HepG2 (cell line): ENCODE measurements at regions not wholly inside any gene's neighbourhood (a gene's known extent, or its start where the extent isn't known, plus 50 kb on each side); places are given as distances from the start of the nearest gene placed in this dataset.

Experiments used
- ATAC-seq: fragments of 200-7000 bp; cut with Tn5 transposase; 3 replicates; pipeline ENCODE4 v1.9.1; 2020; ENCODE audit warnings: mild to moderate bottlenecking, moderate library complexity
- BruUV-seq: library from RNA; stranded (reverse); fragments of 400-500 nt; replicated peaks from 2 replicates; lab custom pipeline; 2021; lab: Mats Ljungman, UMichigan
- CTCF ChIA-PET: fragments of 300-600 bp; formaldehyde crosslinking; extraction: SDS; loops from one replicate; lab custom pipeline; 2021; ENCODE audit warnings: low total read pairs, inconsistent platforms, low intra/inter-chr PET ratio; lab: Yijun Ruan, JAX
- POLR2A ChIA-PET: fragments of 350-600 bp; sonication (Branson Sonifier 250); formaldehyde crosslinking; loops from one replicate; lab custom pipeline; 2020; ENCODE audit warnings: antibody characterized with exemption, inconsistent platforms; lab: Yijun Ruan, JAX
- DNase-seq: peaks from one replicate; pipeline ENCODE4 v3.0.0-alpha.2; 2015; ENCODE audit warnings: low spot score
- FAIRE-seq: peaks from 3 replicates; lab custom pipeline; 2011; peaks lifted over from hg19 to GRCh38; lab: Jason Lieb, UNC
- H2AFZ ChIP-seq: one replicate; pipeline ENCODE4 v1.6.1; 2011; ENCODE audit warnings: low read length, inconsistent platforms
- H3K27ac ChIP-seq: fragments of 300-600 bp; 3 replicates; pipeline ENCODE4 v1.8.0; 2011; ENCODE audit warnings: mixed run types, mild to moderate bottlenecking, mixed read lengths, low read length, inconsistent platforms; ENCODE audit not compliant: insufficient read depth; ENCODE audit errors: extremely low read length
- H3K27me3 ChIP-seq, 2 experiments: fragments of 200-600 bp in 1 of 2; 2 replicates in 1 of 2; 3 replicates in 1 of 2; pipeline versions ENCODE4 v1.6.0 to v1.8.0; 2011; ENCODE audit warnings: low read length in 2 of 2, mild to moderate bottlenecking in 2 of 2, moderate library complexity in 2 of 2, inconsistent platforms in 1 of 2; ENCODE audit not compliant: insufficient read depth in 2 of 2, control insufficient read depth in 1 of 2
- H3K36me3 ChIP-seq, 2 experiments: fragments of 200-600 bp in 1 of 2; replicated peaks in 1 of 2; 2 replicates in 1 of 2; 3 replicates in 1 of 2; pipeline versions ENCODE4 v1.5.1 to v1.8.0; 2011; ENCODE audit warnings: low read length in 2 of 2, inconsistent platforms in 1 of 2; ENCODE audit not compliant: insufficient read depth in 2 of 2, control insufficient read depth in 1 of 2
- H3K4me1 ChIP-seq: 2 replicates; pipeline ENCODE4 v1.5.1; 2012; ENCODE audit warnings: low read length, inconsistent platforms; ENCODE audit not compliant: insufficient read depth
- H3K4me2 ChIP-seq: 2 replicates; pipeline ENCODE4 v1.6.0; 2011; ENCODE audit warnings: low read depth, low read length, inconsistent platforms
- H3K4me3 ChIP-seq, 3 experiments: fragments of 200-600 bp in 1 of 3; sonication (generic), shearing (Covaris generic) in 1 of 3; replicated peaks in 1 of 3; 2 replicates each; pipeline ENCODE4 v1.5.1; 2011 to 2016; ENCODE audit warnings: low read length in 3 of 3, inconsistent platforms in 2 of 3, low read depth in 2 of 3, mild to moderate bottlenecking in 2 of 3, control low read depth in 1 of 3, mixed read lengths in 1 of 3; ENCODE audit not compliant: insufficient read depth in 1 of 3
- H3K79me2 ChIP-seq: one replicate; pipeline ENCODE4 v1.6.1; 2011; ENCODE audit warnings: low read length, inconsistent platforms; ENCODE audit not compliant: insufficient read depth
- H3K9ac ChIP-seq: 2 replicates; pipeline ENCODE4 v1.6.0; 2011; ENCODE audit warnings: mild to moderate bottlenecking, low read depth, low read length, inconsistent platforms; ENCODE audit not compliant: insufficient read depth
- H3K9me3 ChIP-seq: 2 replicates; pipeline ENCODE4 v1.5.1; 2012; ENCODE audit warnings: mild to moderate bottlenecking, low read length
- H4K20me1 ChIP-seq: 2 replicates; pipeline ENCODE4 v1.6.0; 2011; ENCODE audit warnings: inconsistent platforms, mild to moderate bottlenecking, low read length, moderate library complexity; ENCODE audit not compliant: insufficient read depth
- JDP2 ChIP-seq: sonication (generic); formaldehyde crosslinking; IDR thresholded peaks from 2 replicates; pipeline ENCODE4 v1.8.1; 2022; ENCODE audit warnings: missing genetic modification reagents, borderline replicate concordance
- MBD4 ChIP-seq: IDR thresholded peaks from 2 replicates; pipeline ENCODE4 v1.6.1; 2012; ENCODE audit warnings: low read length, inconsistent platforms, borderline replicate concordance
- NPAS2 ChIP-seq: sonication (generic); formaldehyde crosslinking; IDR thresholded peaks from 2 replicates; pipeline ENCODE4 v1.8.0; 2022; ENCODE audit warnings: mild to moderate bottlenecking, missing genetic modification reagents, borderline replicate concordance
- TOPORS ChIP-seq: sonication (generic); formaldehyde crosslinking; IDR thresholded peaks from 2 replicates; pipeline ENCODE4 v1.8.0; 2023; ENCODE audit warnings: mild to moderate bottlenecking, missing genetic modification reagents
- ZNF282 ChIP-seq: fragments of 450-650 bp; IDR thresholded peaks from 2 replicates; pipeline ENCODE4 v1.6.1; 2018; ENCODE audit not compliant: partially characterized antibody
- ZNF337 ChIP-seq: sonication (generic); formaldehyde crosslinking; IDR thresholded peaks from 2 replicates; pipeline ENCODE4 v1.5.1; 2020; ENCODE audit warnings: missing genetic modification reagents, low read depth, mild to moderate bottlenecking, borderline replicate concordance
- ZNF616 ChIP-seq: sonication (generic); formaldehyde crosslinking; IDR thresholded peaks from 2 replicates; pipeline ENCODE4 v1.5.0; 2020; ENCODE audit warnings: low read depth, mild to moderate bottlenecking, missing genetic modification reagents
- ZNF816 ChIP-seq: sonication (generic); formaldehyde crosslinking; IDR thresholded peaks from 2 replicates; pipeline ENCODE4 v1.8.0; 2022; ENCODE audit warnings: missing genetic modification reagents, mild to moderate bottlenecking, borderline replicate concordance
- WGBS: methylation state at CpG from one replicate; pipeline ENCODE4 v1.1.6; 2017; ENCODE audit warnings: low lambda C conversion rate; 5-methylcytosine and 5-hydroxymethylcytosine counted together
- in situ Hi-C: cut with HindIII; loops from 2 replicates; pipeline ENCODE4 v1.10.0; 2017; ENCODE audit warnings: low pct_unique_long_range_greater_than_20kb; ENCODE audit not compliant: extremely low pct_ligation_motif_present
- intact Hi-C: fragments of 100-400 bp; cut with micrococcal nuclease; formaldehyde crosslinking; loops from one replicate; pipeline ENCODE4 v1.10.0; 2022; ENCODE audit not compliant: unreplicated experiment
- TF ChIP-seq, protein P1 (sequence below): IDR thresholded peaks from 2 replicates; pipeline ENCODE4 v1.6.1; 2016
- TF ChIP-seq, protein P2 (sequence below): sonication (generic); formaldehyde crosslinking; IDR thresholded peaks from 2 replicates; pipeline ENCODE4 v1.4.0; 2020; ENCODE audit warnings: missing genetic modification reagents

DNA sequence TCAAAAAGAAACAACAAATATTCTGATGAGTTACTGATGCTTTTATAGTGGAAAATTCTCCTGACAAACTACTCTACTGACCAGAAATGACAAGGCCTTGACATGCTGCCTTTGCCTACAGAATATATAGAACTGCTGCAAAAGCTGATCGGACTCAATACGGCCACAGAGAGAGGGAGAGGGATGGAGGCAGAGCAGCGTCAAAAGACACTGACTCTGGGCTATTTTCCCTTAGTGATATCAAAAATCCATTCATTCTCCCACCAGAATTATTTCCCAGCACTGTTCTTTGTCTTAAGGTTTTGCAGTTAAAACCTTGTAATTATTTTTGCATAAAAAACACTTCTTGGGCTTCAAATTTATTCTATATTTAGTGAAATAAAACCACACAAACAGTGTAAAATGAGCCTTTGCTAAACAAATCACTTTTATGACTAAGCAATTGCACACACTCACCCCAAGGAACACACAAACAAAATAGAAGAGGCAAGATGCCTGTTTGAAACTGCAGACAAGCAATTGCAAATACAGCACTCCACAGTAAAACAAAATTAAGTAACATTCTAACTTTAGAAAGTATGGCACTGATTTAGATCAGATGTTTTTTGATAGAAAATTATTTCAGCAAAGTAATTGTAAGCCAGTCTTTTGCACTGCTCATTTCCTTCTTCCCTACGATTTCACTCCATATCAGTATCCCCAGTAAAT lies 1036.4 kb downstream of the ADGRL2 start (continued):
- TF ChIP-seq, protein P1, sequence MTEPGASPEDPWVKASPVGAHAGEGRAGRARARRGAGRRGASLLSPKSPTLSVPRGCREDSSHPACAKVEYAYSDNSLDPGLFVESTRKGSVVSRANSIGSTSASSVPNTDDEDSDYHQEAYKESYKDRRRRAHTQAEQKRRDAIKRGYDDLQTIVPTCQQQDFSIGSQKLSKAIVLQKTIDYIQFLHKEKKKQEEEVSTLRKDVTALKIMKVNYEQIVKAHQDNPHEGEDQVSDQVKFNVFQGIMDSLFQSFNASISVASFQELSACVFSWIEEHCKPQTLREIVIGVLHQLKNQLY (CRISPR knock-in tag): no peak
- TF ChIP-seq JDP2 (no peak), ZNF337 (CRISPR knock-in tag) (no peak), ZNF816 (CRISPR knock-in tag) (no peak), MBD4 (no peak), ZNF616 (CRISPR knock-in tag) (no peak), ZNF282 (no peak)
- TF ChIP-seq, protein P2, sequence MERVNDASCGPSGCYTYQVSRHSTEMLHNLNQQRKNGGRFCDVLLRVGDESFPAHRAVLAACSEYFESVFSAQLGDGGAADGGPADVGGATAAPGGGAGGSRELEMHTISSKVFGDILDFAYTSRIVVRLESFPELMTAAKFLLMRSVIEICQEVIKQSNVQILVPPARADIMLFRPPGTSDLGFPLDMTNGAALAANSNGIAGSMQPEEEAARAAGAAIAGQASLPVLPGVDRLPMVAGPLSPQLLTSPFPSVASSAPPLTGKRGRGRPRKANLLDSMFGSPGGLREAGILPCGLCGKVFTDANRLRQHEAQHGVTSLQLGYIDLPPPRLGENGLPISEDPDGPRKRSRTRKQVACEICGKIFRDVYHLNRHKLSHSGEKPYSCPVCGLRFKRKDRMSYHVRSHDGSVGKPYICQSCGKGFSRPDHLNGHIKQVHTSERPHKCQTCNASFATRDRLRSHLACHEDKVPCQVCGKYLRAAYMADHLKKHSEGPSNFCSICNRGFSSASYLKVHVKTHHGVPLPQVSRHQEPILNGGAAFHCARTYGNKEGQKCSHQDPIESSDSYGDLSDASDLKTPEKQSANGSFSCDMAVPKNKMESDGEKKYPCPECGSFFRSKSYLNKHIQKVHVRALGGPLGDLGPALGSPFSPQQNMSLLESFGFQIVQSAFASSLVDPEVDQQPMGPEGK: no peak

DNA sequence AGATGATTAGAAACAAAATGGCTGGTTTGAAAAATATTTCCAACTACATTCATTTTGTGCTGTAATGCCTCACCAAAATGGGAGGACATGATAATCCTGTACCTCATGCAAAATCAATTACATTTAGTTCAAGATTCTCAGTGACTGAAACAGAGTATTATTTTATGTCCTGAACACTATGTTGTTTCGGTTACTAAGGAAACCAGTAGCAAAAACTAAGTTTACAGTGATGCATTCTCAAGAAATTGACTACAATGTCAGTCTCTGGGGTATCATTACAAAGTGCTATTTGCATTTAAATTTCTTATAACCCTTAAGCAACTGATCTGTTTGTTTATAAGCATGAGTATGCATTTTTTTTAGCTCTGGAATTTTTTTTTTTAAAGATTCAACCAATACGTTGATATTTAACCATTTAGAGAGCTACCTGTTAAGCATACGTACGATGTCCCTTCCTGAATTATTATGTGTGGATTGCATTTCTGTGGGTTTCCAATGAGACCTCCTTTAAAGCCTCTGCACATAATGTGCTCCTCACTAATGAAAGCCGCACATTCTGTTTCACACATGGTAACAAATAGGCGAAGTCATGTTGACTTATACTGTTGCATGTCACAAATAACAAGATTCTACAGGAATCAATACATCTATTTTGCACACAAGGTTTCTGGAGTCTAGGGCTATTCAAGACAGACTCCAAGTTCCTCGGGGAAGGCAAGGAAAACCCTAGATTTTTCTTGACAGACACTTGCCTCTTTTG lies 1035.7 kb downstream of the ADGRL2 start:
- Histone ChIP-seq H3K27me3 (no peaks in the 10 kb centered on the region), H3K79me2 (no peaks in the 10 kb centered on the region), H4K20me1 (no peaks in the 10 kb centered on the region), H3K4me1 (no peaks in the 10 kb centered on the region), H2AFZ (no peak overlapping the region), H3K36me3 (no peaks in the 10 kb centered on the region), H3K27ac (no peak overlapping the region), H3K9ac (no peak overlapping the region), H3K4me2 (no peak overlapping the region), H3K4me3 (no peak overlapping the region), H3K9me3 (peaks cover 77% of the 10 kb centered on the region)
- in situ Hi-C loops (no loop called here), intact Hi-C loops (no loop called here)
- ChIA-PET CTCF (no interaction called here), POLR2A (no interaction called here)
- TF ChIP-seq TOPORS (CRISPR knock-in tag): no peak
- no peak for TF ChIP-seq NPAS2 (CRISPR knock-in tag)
- 14% methylated on average over 7 of the region's 7 CpGs for WGBS
- ATAC-seq (no peak), DNase-seq (no peak), FAIRE-seq (no peak)
- BruUV-seq: no TSS peak
